ENCODE measurements at regions not wholly inside any gene's neighbourhood (a gene's known extent, or its start where the extent isn't known, plus 50 kb on each side); places are given as distances from the start of the nearest gene placed in this dataset.

DNA sequence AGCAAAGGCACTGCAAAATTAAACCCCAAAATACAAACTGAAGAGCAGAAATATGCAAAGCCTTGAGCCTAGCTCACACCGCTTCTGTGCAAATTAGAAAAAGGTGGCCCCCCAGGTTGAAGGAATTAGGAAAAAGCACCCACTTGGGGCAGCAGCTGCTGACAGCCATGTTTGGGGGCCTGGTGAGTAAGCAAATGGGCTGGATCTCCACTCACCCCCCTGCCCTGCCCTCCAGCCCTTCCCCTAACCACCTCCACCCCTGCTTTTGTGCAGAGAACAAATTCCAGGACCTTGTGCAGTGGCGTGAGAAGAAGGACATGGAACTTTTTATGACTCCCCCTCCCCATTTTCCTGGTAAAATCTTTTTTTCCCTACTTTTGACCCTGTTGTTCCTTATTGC, 92.0 kb upstream of the DNAH5 start:
- no peak overlapping the region for H3K4me3 ChIP-seq (ENCODE audit: low read depth, low read length)
- TF ChIP-seq, protein P1, sequence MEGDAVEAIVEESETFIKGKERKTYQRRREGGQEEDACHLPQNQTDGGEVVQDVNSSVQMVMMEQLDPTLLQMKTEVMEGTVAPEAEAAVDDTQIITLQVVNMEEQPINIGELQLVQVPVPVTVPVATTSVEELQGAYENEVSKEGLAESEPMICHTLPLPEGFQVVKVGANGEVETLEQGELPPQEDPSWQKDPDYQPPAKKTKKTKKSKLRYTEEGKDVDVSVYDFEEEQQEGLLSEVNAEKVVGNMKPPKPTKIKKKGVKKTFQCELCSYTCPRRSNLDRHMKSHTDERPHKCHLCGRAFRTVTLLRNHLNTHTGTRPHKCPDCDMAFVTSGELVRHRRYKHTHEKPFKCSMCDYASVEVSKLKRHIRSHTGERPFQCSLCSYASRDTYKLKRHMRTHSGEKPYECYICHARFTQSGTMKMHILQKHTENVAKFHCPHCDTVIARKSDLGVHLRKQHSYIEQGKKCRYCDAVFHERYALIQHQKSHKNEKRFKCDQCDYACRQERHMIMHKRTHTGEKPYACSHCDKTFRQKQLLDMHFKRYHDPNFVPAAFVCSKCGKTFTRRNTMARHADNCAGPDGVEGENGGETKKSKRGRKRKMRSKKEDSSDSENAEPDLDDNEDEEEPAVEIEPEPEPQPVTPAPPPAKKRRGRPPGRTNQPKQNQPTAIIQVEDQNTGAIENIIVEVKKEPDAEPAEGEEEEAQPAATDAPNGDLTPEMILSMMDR (IDR thresholded peaks at IDR 0.05; ENCODE audit: borderline replicate concordance, insufficient read depth, low read depth, low read length): no peak

DNA sequence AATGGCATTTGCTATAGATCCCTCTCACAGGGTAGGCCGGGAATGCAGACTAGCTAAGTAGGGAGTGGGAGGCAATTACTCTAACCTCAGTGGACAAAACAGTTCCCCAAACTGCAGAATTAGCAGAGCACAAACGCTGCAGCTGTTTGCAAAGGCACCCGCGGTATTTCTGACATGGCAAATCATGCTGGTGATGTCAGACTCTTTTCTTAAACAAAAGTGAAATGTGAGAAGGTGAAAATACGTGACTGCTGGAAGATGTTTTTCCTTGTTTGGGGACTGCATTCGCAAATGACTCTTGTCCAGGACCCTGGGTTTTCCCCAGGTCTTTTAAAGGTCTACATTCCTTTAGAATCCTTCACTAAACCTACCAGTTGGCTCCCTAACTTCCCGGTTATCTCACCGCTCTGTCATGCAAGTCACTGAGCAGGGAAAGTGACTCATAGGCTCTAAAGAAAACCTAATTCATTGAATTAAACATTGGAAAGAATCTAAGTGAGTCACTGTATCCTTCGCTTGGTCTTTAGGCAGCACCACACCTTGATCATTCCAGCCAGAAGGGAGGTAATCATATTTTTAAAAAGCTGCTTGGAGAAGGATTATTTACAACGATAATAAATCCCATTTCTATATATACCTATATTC, 91.5 kb upstream of the DNAH5 start:
- TF ChIP-seq, protein P1 (IDR thresholded peaks at IDR 0.05; ENCODE audit: borderline replicate concordance, insufficient read depth, low read depth, low read length): no peak
- H3K4me3 ChIP-seq (ENCODE audit: low read depth, low read length): no peak overlapping the region

DNA sequence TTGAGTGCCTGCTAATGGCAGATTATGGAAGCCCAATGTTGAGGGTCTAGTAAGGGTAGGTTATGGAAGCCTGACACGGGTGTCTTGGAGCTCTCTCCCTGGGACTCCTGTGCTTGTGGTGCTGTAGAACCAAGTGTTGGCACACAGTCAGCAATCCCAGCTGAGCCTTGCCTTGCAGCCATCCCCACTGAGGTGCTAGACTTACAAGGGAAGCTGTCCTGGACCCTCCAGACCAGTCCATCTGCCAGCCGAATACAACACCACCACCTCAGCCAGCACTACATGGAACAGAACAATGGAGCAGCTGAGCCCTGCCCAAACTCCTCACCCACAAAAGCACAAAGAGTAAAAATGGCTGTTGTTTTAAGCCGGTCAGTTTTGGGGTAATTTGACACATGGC, 90.5 kb upstream of the DNAH5 start:
- H3K4me3 ChIP-seq (ENCODE audit: low read depth, low read length): no peak overlapping the region
- TF ChIP-seq, protein P1 (IDR thresholded peaks at IDR 0.05; ENCODE audit: borderline replicate concordance, insufficient read depth, low read depth, low read length): no peak

DNA sequence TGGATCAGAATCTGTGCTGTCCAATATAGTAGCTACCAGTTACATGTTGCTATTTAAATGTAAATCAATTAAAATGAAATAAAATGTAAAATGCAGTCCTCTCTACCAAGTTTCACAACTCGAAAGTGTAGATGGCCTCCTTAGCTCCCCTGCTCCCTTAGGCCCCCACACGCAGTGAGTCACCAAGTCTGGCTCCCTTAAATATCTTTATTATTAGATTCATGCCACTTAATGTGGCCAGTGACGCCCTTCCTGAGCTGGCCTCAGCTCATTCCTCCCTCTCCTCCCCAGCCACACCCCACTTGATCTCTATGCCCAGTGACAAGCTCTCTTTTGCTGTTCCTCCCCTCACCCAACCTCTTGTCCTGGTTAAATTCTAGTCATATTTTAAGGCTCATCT, 88.4 kb upstream of the DNAH5 start:
- no peak overlapping the region for H3K4me3 ChIP-seq (ENCODE audit: low read depth, low read length)
- TF ChIP-seq, protein P1 (IDR thresholded peaks at IDR 0.05; ENCODE audit: borderline replicate concordance, insufficient read depth, low read depth, low read length): no peak

DNA sequence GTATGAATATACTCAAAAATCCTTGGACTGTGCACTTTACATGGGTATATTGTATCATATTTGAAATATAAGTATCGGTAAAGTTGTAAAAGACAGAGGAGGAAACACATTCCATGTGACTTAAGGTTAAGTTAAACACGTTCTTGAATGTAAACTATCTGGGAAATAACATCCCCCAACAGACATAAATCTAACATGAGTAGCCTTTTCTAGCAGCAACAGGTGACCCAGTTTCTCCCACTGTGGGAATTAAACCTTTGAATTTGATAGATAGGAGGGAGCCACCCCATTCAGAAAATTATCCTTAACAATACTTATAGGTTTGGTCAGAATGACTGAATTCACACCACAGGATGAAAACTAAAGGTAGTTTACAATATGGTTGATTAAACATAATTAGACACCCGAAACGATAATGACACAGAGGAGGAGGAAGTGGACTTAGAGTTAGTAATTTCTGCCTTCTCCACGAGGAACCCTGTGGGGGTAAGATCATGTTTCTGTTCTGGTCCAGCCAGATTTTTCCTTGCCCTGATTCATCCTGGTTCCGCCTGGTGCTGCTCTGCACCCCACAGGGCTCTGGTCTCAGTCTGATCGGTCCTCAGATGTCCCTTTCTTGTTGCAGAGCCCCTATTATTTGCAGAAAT, 84.6 kb upstream of the DNAH5 start:
- H3K4me3 ChIP-seq (ENCODE audit: low read depth, low read length): no peak overlapping the region
- TF ChIP-seq, protein P1 (IDR thresholded peaks at IDR 0.05; ENCODE audit: borderline replicate concordance, insufficient read depth, low read depth, low read length): no peak

DNA sequence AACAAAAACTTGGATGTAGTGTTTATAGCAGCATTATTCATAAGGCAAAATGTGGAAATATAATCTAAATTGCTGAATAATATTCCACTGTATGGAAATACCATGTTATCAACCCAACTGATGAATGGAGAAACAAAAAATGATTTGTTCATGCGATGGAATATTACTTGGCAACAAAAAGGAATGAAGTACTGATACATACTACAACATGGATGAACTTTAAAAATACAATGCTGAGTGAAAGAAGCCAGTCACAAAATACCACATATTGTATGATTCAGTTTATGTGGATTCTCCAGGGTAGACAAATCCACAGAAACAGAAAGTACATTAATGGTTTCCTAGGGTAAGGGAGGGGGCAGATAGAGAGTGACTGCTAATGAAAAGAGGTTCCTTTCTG, 83.7 kb upstream of the DNAH5 start:
- H3K4me3 ChIP-seq (ENCODE audit: low read depth, low read length): no peak overlapping the region
- TF ChIP-seq, protein P1 (IDR thresholded peaks at IDR 0.05; ENCODE audit: borderline replicate concordance, insufficient read depth, low read depth, low read length): no peak
